SJCRH30 (cell line): ENCODE measurements at regions not wholly inside any gene's neighbourhood (a gene's known extent, or its start where the extent isn't known, plus 50 kb on each side); places are given as distances from the start of the nearest gene placed in this dataset.

ENCODE experiments used
- DNase-seq, 2 experiments: peaks; one replicate each; pipeline ENCODE4 v3.0.0-alpha.2; 2015 to 2020
- H3K27ac ChIP-seq: fragments of 250-450 bp; sonication (Bioruptor Pico); 2 replicates; pipeline ENCODE4 v1.5.1; 2020; ENCODE audit warnings: mild to moderate bottlenecking, moderate library complexity
- H3K27me3 ChIP-seq: fragments of 250-450 bp; sonication (Bioruptor Pico); 2 replicates; pipeline ENCODE4 v1.5.1; 2020; ENCODE audit warnings: mild to moderate bottlenecking, moderate library complexity
- H3K36me3 ChIP-seq: fragments of 250-450 bp; sonication (Bioruptor Pico); 2 replicates; pipeline ENCODE4 v1.5.1; 2020; ENCODE audit warnings: mild to moderate bottlenecking, moderate library complexity
- H3K4me1 ChIP-seq: fragments of 250-450 bp; sonication (Bioruptor Pico); 2 replicates; pipeline ENCODE4 v1.5.1; 2020; ENCODE audit warnings: mild to moderate bottlenecking, moderate library complexity
- H3K4me3 ChIP-seq: fragments of 250-450 bp; sonication (Bioruptor Pico); 2 replicates; pipeline ENCODE4 v1.5.1; 2020; ENCODE audit warnings: mild to moderate bottlenecking, moderate library complexity
- H3K9me3 ChIP-seq: fragments of 250-450 bp; sonication (Bioruptor Pico); replicated peaks from 2 replicates; pipeline ENCODE4 v1.5.1; 2020; ENCODE audit warnings: mild to moderate bottlenecking, moderate library complexity

- Histone ChIP-seq H3K4me3 (no peak overlapping the region), H3K27me3 (no peaks in the 10 kb centered on the region), H3K36me3 (no peaks in the 10 kb centered on the region), H3K27ac (no peak overlapping the region), H3K9me3 (no peaks in the 10 kb centered on the region), H3K4me1 (peaks cover 26% of the 10 kb centered on the region)
- DNase-seq, result no peak
Observed at GRCh38 chr1:116454940-116455339, 81.9 kb downstream of the ATP1A1 start.

GRCh38 chr1:116455509-116455908 lies 82.5 kb downstream of the ATP1A1 start:
- no peaks in the 10 kb centered on the region for H3K9me3 ChIP-seq
- H3K36me3 ChIP-seq, result no peaks in the 10 kb centered on the region
- no peak overlapping the region for H3K27ac ChIP-seq
- no peak overlapping the region for H3K4me3 ChIP-seq
- DNase-seq, result no peak
- peaks cover 26% of the 10 kb centered on the region for H3K4me1 ChIP-seq
- H3K27me3 ChIP-seq, result no peaks in the 10 kb centered on the region

- Histone ChIP-seq H3K27me3 (no peaks in the 10 kb centered on the region), H3K4me3 (no peak overlapping the region), H3K9me3 (no peaks in the 10 kb centered on the region), H3K4me1 (peaks cover 23% of the 10 kb centered on the region), H3K27ac (0 out of 2 replicates have a peak overlapping the region, but pooled peaks have one; percentile 4), H3K36me3 (no peaks in the 10 kb centered on the region)
- peak; percentile 71 to 76 for DNase-seq
Observed at GRCh38 chr1:116457946-116458604, 85.0 kb downstream of the ATP1A1 start.

- Histone ChIP-seq H3K4me1 (peaks cover 18% of the 10 kb centered on the region), H3K9me3 (no peaks in the 10 kb centered on the region), H3K36me3 (no peaks in the 10 kb centered on the region), H3K27ac (no peak overlapping the region), H3K4me3 (no peak overlapping the region), H3K27me3 (no peaks in the 10 kb centered on the region)
- DNase-seq, result no peak
Observed at GRCh38 chr1:116458695-116459094, 85.7 kb downstream of the ATP1A1 start.

- Histone ChIP-seq H3K27ac (no peak overlapping the region), H3K36me3 (no peaks in the 10 kb centered on the region), H3K27me3 (no peaks in the 10 kb centered on the region), H3K4me3 (no peak overlapping the region), H3K9me3 (no peaks in the 10 kb centered on the region), H3K4me1 (peaks cover 9% of the 10 kb centered on the region; the same call in 1 of the 2 replicates)
- no peak for DNase-seq
Observed at GRCh38 chr1:116460261-116460660, 87.2 kb downstream of the ATP1A1 start.

GRCh38 chr1:116460783-116461376 lies 87.8 kb downstream of the ATP1A1 start:
- DNase-seq, result no peak

GRCh38 chr1:116461723-116462122 lies 88.7 kb downstream of the ATP1A1 start:
- Histone ChIP-seq H3K9me3 (no peaks in the 10 kb centered on the region), H3K4me1 (peaks cover 14% of the 10 kb centered on the region; the same call in 1 of the 2 replicates), H3K27me3 (no peaks in the 10 kb centered on the region), H3K36me3 (no peaks in the 10 kb centered on the region), H3K27ac (no peak overlapping the region), H3K4me3 (no peak overlapping the region)
- no peak for DNase-seq

More at GRCh38 chr1:116460783-116461376, 87.8 kb downstream of the ATP1A1 start:
- Histone ChIP-seq H3K9me3 (no peaks in the 10 kb centered on the region), H3K4me3 (no peak overlapping the region), H3K4me1 (peaks cover 12% of the 10 kb centered on the region; the same call in 1 of the 2 replicates), H3K27me3 (no peaks in the 10 kb centered on the region), H3K36me3 (no peaks in the 10 kb centered on the region), H3K27ac (no peak overlapping the region)

GRCh38 chr1:116462722-116463121 lies 89.7 kb downstream of the ATP1A1 start:
- H3K4me3 ChIP-seq, result no peak overlapping the region
- H3K27ac ChIP-seq, result no peak overlapping the region
- H3K27me3 ChIP-seq, result no peaks in the 10 kb centered on the region
- no peak for DNase-seq
- H3K36me3 ChIP-seq, result no peaks in the 10 kb centered on the region
- no peaks in the 10 kb centered on the region for H3K9me3 ChIP-seq
- peaks cover 8% of the 10 kb centered on the region; the same call in 1 of the 2 replicates for H3K4me1 ChIP-seq

- DNase-seq, result no peak
- no peaks in the 10 kb centered on the region for H3K27me3 ChIP-seq
- no peak overlapping the region for H3K4me3 ChIP-seq
Observed at GRCh38 chr1:116463730-116464129, 90.7 kb downstream of the ATP1A1 start.

More at GRCh38 chr1:116463730-116464129, 90.7 kb downstream of the ATP1A1 start:
- Histone ChIP-seq H3K36me3 (no peaks in the 10 kb centered on the region), H3K27ac (no peak overlapping the region), H3K4me1 (peaks cover 4% of the 10 kb centered on the region; the same call in 1 of the 2 replicates), H3K9me3 (no peaks in the 10 kb centered on the region)
